Trophoblast cell (in vitro differentiated cells and primary cell): ENCODE measurements at regions not wholly inside any gene's neighbourhood (a gene's known extent, or its start where the extent isn't known, plus 50 kb on each side); places are given as distances from the start of the nearest gene placed in this dataset.

Source experiments
- DNase-seq, 2 donors: peaks; one replicate each; pipeline ENCODE4 v3.0.0-alpha.2; 2016
- H2AFZ ChIP-seq: 2 replicates; pipeline ENCODE4 v1.6.1; 2013; ENCODE audit warnings: low read length, moderate library complexity, mild to moderate bottlenecking; ENCODE audit not compliant: insufficient read depth, poor library complexity
- H2AK5ac ChIP-seq: 2 replicates; pipeline ENCODE4 v1.6.1; 2013; ENCODE audit warnings: mild to moderate bottlenecking, low read length
- H2BK120ac ChIP-seq: 2 replicates; pipeline ENCODE4 v1.6.1; 2013; ENCODE audit warnings: low read length, mild to moderate bottlenecking, moderate library complexity; ENCODE audit not compliant: insufficient read depth, poor library complexity
- H2BK12ac ChIP-seq: 2 replicates; pipeline ENCODE4 v1.6.1; 2013; ENCODE audit warnings: mild to moderate bottlenecking, low read length, moderate library complexity
- H2BK5ac ChIP-seq: 2 replicates; pipeline ENCODE4 v1.6.1; 2013; ENCODE audit warnings: low read length, low read depth, moderate library complexity, mild to moderate bottlenecking; ENCODE audit not compliant: poor library complexity
- H3K14ac ChIP-seq: 2 replicates; pipeline ENCODE4 v1.6.1; 2013; ENCODE audit warnings: mild to moderate bottlenecking, low read length
- H3K18ac ChIP-seq: 2 replicates; pipeline ENCODE4 v1.6.1; 2013; ENCODE audit warnings: mild to moderate bottlenecking, low read length
- H3K23ac ChIP-seq: 2 replicates; pipeline ENCODE4 v1.6.1; 2013; ENCODE audit warnings: low read length
- H3K27ac ChIP-seq: 2 replicates; pipeline ENCODE4 v1.5.1; 2013; ENCODE audit warnings: low read depth, mild to moderate bottlenecking, inconsistent platforms, low read length, moderate library complexity
- H3K27me3 ChIP-seq: 2 replicates; pipeline ENCODE4 v1.6.1; 2013; ENCODE audit warnings: inconsistent platforms, mild to moderate bottlenecking, low read length, moderate library complexity; ENCODE audit not compliant: insufficient read depth
- H3K36me3 ChIP-seq, 2 experiments: 1 replicate in 1 of 2; 2 replicates in 1 of 2; pipeline ENCODE4 v1.6.1; 2013; ENCODE audit warnings: low read length in 2 of 2, mild to moderate bottlenecking in 2 of 2, moderate library complexity in 1 of 2; ENCODE audit not compliant: insufficient read depth in 2 of 2, control insufficient read depth in 1 of 2
- H3K4ac ChIP-seq: 2 replicates; pipeline ENCODE4 v1.6.1; 2013; ENCODE audit warnings: low read depth, mild to moderate bottlenecking, low read length, moderate library complexity
- H3K4me1 ChIP-seq, 2 experiments: 1 replicate in 1 of 2; 2 replicates in 1 of 2; pipeline ENCODE4 v1.6.1; 2013; ENCODE audit warnings: low read length in 2 of 2, mild to moderate bottlenecking in 2 of 2, moderate library complexity in 1 of 2; ENCODE audit not compliant: insufficient read depth in 2 of 2, control insufficient read depth in 1 of 2
- H3K4me2 ChIP-seq: 2 replicates; pipeline ENCODE4 v1.6.1; 2013; ENCODE audit warnings: inconsistent platforms, mild to moderate bottlenecking, low read length, moderate library complexity
- H3K4me3 ChIP-seq: 2 replicates; pipeline ENCODE4 v1.5.1; 2013; ENCODE audit warnings: mild to moderate bottlenecking, low read depth, low read length, inconsistent platforms
- H3K79me1 ChIP-seq: one replicate; pipeline ENCODE4 v1.6.1; 2013; ENCODE audit warnings: low read length
- H3K79me2 ChIP-seq: 2 replicates; pipeline ENCODE4 v1.6.1; 2013; ENCODE audit warnings: low read length, mild to moderate bottlenecking; ENCODE audit not compliant: control insufficient read depth, insufficient read depth, poor library complexity
- H3K9ac ChIP-seq: 2 replicates; pipeline ENCODE4 v1.6.1; 2013; ENCODE audit warnings: mild to moderate bottlenecking, low read length
- H3K9me3 ChIP-seq: 2 replicates; pipeline ENCODE4 v1.6.1; 2013; ENCODE audit warnings: low read depth, mild to moderate bottlenecking, control low read depth, inconsistent platforms, low read length; ENCODE audit not compliant: insufficient read depth
- H4K12ac ChIP-seq: 2 replicates; pipeline ENCODE4 v1.6.1; 2013; ENCODE audit warnings: low read depth, mild to moderate bottlenecking, low read length, moderate library complexity
- H4K8ac ChIP-seq: 2 replicates; pipeline ENCODE4 v1.6.1; 2013; ENCODE audit warnings: low read depth, mild to moderate bottlenecking, low read length, moderate library complexity
- H4K91ac ChIP-seq: one replicate; pipeline ENCODE4 v1.6.1; 2013; ENCODE audit warnings: low read depth, mild to moderate bottlenecking, low read length, moderate library complexity
- WGBS: extraction: QIAGEN DNeasy Blood & Tissue Kit; methylation state at CpG from one replicate; pipeline ENCODE4 v1.1.7; 2013; ENCODE audit warnings: missing lambda C conversion rate; ENCODE audit not compliant: insufficient read length, insufficient coverage; ENCODE audit errors: extremely low coverage; 5-methylcytosine and 5-hydroxymethylcytosine counted together

GRCh38 chr10:3580565-3580964, 204.4 kb downstream of the KLF6 start:
- H3K27me3 ChIP-seq: no peaks in the 10 kb centered on the region
- H2BK120ac ChIP-seq: no peak overlapping the region
- no peak overlapping the region for H3K4me3 ChIP-seq
- no peak overlapping the region for H3K23ac ChIP-seq
- peaks cover 3% of the 10 kb centered on the region for H3K79me1 ChIP-seq
- H3K9me3 ChIP-seq: no peaks in the 10 kb centered on the region
- H2BK5ac ChIP-seq: no peak overlapping the region
- no peak overlapping the region for H4K8ac ChIP-seq
- no peak overlapping the region for H3K27ac ChIP-seq
- H4K91ac ChIP-seq: no peak overlapping the region
- no peak overlapping the region for H2AK5ac ChIP-seq
- H3K36me3 ChIP-seq: no peaks in the 10 kb centered on the region
- no peak overlapping the region for H3K9ac ChIP-seq
- no peak overlapping the region for H3K4ac ChIP-seq
- DNase-seq: no peak
- H3K4me1 ChIP-seq: peaks cover 0 to 3% of the 10 kb centered on the region in 2 experiments
- H2BK12ac ChIP-seq: no peak overlapping the region
- H3K79me2 ChIP-seq: no peaks in the 10 kb centered on the region
- no CpG with 5 or more reads among the region's 8 CpGs for WGBS
- no peak overlapping the region for H3K4me2 ChIP-seq
- H3K18ac ChIP-seq: no peak overlapping the region
- no peak overlapping the region for H4K12ac ChIP-seq
- H2AFZ ChIP-seq: no peak overlapping the region
- no peak overlapping the region for H3K14ac ChIP-seq

GRCh38 chr10:3579845-3580244, 205.2 kb downstream of the KLF6 start:
- H2BK12ac ChIP-seq: no peak overlapping the region
- no peaks in the 10 kb centered on the region for H3K36me3 ChIP-seq
- H3K4me3 ChIP-seq: no peak overlapping the region
- H3K27me3 ChIP-seq: no peaks in the 10 kb centered on the region
- H3K4me1 ChIP-seq: peaks cover 0 to 3% of the 10 kb centered on the region in 2 experiments
- H2BK120ac ChIP-seq: no peak overlapping the region
- no peak overlapping the region for H3K23ac ChIP-seq
- DNase-seq: no peak
- H3K79me1 ChIP-seq: peaks cover 3% of the 10 kb centered on the region
- no peak overlapping the region for H2AK5ac ChIP-seq
- no peak overlapping the region for H3K4me2 ChIP-seq
- no CpG with 5 or more reads among the region's 3 CpGs for WGBS
- no peaks in the 10 kb centered on the region for H3K9me3 ChIP-seq
- no peak overlapping the region for H3K9ac ChIP-seq
- no peak overlapping the region for H4K12ac ChIP-seq
- no peak overlapping the region for H3K27ac ChIP-seq
- H3K79me2 ChIP-seq: no peaks in the 10 kb centered on the region
- H2AFZ ChIP-seq: no peak overlapping the region
- H4K8ac ChIP-seq: no peak overlapping the region
- H4K91ac ChIP-seq: no peak overlapping the region
- H3K18ac ChIP-seq: no peak overlapping the region
- no peak overlapping the region for H2BK5ac ChIP-seq
- H3K4ac ChIP-seq: no peak overlapping the region
- no peak overlapping the region for H3K14ac ChIP-seq

- Histone ChIP-seq H3K4me3 (no peak overlapping the region), H2BK120ac (no peak overlapping the region), H3K9me3 (peaks cover under 1% of the 10 kb centered on the region)
These were observed 206.3 kb downstream of the KLF6 start for GRCh38 chr10:3578682-3579081.

GRCh38 chr10:3578159-3578558, 206.8 kb downstream of the KLF6 start:
- H2AK5ac ChIP-seq: no peak overlapping the region
- no peak overlapping the region for H4K8ac ChIP-seq
- H3K4me1 ChIP-seq: peaks cover 3% of the 10 kb centered on the region in 2 experiments
- H3K4ac ChIP-seq: no peak overlapping the region
- H3K27ac ChIP-seq: no peak overlapping the region
- no peak for DNase-seq
- peaks cover 2% of the 10 kb centered on the region for H3K9me3 ChIP-seq
- no peak overlapping the region for H4K91ac ChIP-seq
- H3K36me3 ChIP-seq: no peaks in the 10 kb centered on the region
- H2BK12ac ChIP-seq: no peak overlapping the region
- H3K4me3 ChIP-seq: no peak overlapping the region
- WGBS: no CpG with 5 or more reads among the region's 3 CpGs
- H2BK120ac ChIP-seq: no peak overlapping the region
- H3K79me1 ChIP-seq: peaks cover 3% of the 10 kb centered on the region
- H4K12ac ChIP-seq: no peak overlapping the region
- no peak overlapping the region for H3K18ac ChIP-seq
- no peak overlapping the region for H3K4me2 ChIP-seq
- no peak overlapping the region for H3K14ac ChIP-seq
- no peak overlapping the region for H3K9ac ChIP-seq
- no peak overlapping the region for H2BK5ac ChIP-seq
- H3K27me3 ChIP-seq: no peaks in the 10 kb centered on the region
- H2AFZ ChIP-seq: no peak overlapping the region
- no peak overlapping the region for H3K23ac ChIP-seq
- no peaks in the 10 kb centered on the region for H3K79me2 ChIP-seq

More at GRCh38 chr10:3578682-3579081, 206.3 kb downstream of the KLF6 start:
- no peak for DNase-seq
- Histone ChIP-seq H2AFZ (no peak overlapping the region), H3K4me1 (peaks cover under 1 to 3% of the 10 kb centered on the region in 2 experiments), H3K36me3 (no peaks in the 10 kb centered on the region), H4K8ac (no peak overlapping the region), H3K23ac (no peak overlapping the region), H3K27ac (no peak overlapping the region), H4K12ac (no peak overlapping the region), H3K4me2 (no peak overlapping the region), H3K9ac (no peak overlapping the region), H4K91ac (no peak overlapping the region), H3K18ac (no peak overlapping the region), H2AK5ac (no peak overlapping the region), H3K79me1 (peaks cover 3% of the 10 kb centered on the region), H3K79me2 (no peaks in the 10 kb centered on the region), H3K27me3 (no peaks in the 10 kb centered on the region), H2BK12ac (no peak overlapping the region), H2BK5ac (no peak overlapping the region), H3K4ac (no peak overlapping the region), H3K14ac (no peak overlapping the region)
